Progenitor cell of endocrine pancreas (in vitro differentiated cells): ENCODE measurements at regions not wholly inside any gene's neighbourhood (a gene's known extent, or its start where the extent isn't known, plus 50 kb on each side); places are given as distances from the start of the nearest gene placed in this dataset.

Experiments used
- DNase-seq: peaks from one replicate; pipeline ENCODE4 v3.0.0; 2021; ENCODE audit warnings: low spot score; ENCODE audit not compliant: unreplicated experiment
- H3K27ac Mint-ChIP-seq: 2 replicates; pipeline ENCODE4 v1.8.0; 2021; ENCODE audit warnings: mild to moderate bottlenecking, moderate library complexity, mixed read lengths
- H3K27me3 Mint-ChIP-seq: 2 replicates; pipeline ENCODE4 v1.8.0; 2021; ENCODE audit warnings: mixed read lengths
- H3K36me3 Mint-ChIP-seq: 2 replicates; pipeline ENCODE4 v1.8.0; 2022; ENCODE audit warnings: mixed read lengths; ENCODE audit not compliant: insufficient read depth
- H3K4me1 Mint-ChIP-seq: 2 replicates; pipeline ENCODE4 v1.8.0; 2021; ENCODE audit warnings: low read depth, mixed read lengths
- H3K4me3 Mint-ChIP-seq: 2 replicates; pipeline ENCODE4 v1.8.0; 2021; ENCODE audit warnings: low read depth, mild to moderate bottlenecking, moderate library complexity, mixed read lengths
- H3K9me3 Mint-ChIP-seq: 2 replicates; pipeline ENCODE4 v1.8.0; 2021; ENCODE audit warnings: low read depth, mixed read lengths
- TF ChIP-seq, protein P1 (sequence below): fragments of 200-600 bp; sonication (generic); IDR thresholded peaks from one replicate; pipeline ENCODE4 v1.5.0; 2021; ENCODE audit warnings: antibody characterized with exemption, mild to moderate bottlenecking; ENCODE audit not compliant: unreplicated experiment

DNA sequence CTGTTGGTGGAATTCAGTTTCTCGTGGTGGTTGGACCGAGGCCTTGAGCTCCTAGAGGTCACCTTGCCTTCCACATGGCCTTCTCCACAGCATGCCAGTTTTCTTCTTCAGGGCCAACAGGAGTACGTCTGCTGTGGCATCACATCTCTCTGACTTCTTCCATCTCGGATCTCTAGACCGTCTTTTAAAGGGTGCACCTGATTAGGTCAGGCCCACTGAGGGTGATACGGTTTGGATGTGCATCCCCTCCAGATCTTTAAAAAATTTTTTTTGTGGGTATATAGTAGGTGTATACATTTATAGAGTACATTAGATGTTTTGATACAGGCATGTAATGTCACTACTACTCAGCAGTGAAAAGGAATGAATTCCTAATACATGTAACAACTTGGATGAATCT is 58.3 kb upstream of the BRD7 start:
- H3K27ac Mint-ChIP-seq, result no peak overlapping the region
- no peak overlapping the region for H3K4me3 Mint-ChIP-seq

DNA sequence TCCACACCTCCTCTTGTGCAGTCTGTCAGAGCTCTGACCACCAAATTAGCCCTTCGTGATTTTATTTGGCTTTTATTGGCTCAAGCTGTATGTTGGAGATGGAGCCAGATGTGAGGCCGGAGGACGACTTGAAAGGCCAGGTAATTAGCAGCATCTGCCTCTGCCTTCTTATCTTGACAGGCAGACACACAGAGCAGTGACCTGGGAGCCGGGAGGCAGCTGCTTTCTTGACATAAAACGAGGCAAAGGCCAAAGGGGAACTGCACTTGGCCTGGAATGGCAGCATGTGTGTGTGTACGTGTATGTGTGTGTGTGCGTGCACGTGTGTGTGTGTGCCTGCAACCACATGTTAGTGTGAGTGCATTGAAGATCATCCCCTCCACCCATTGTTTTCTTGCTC is 56.9 kb upstream of the BRD7 start:
- no peak for DNase-seq
- H3K27me3 Mint-ChIP-seq, result peaks cover 16% of the 10 kb centered on the region
- H3K27ac Mint-ChIP-seq, result no peak overlapping the region
- no peaks in the 10 kb centered on the region for H3K9me3 Mint-ChIP-seq
- no peaks in the 10 kb centered on the region for H3K4me1 Mint-ChIP-seq
- no peak overlapping the region for H3K4me3 Mint-ChIP-seq
- no peaks in the 10 kb centered on the region for H3K36me3 Mint-ChIP-seq
- TF ChIP-seq, protein P1, sequence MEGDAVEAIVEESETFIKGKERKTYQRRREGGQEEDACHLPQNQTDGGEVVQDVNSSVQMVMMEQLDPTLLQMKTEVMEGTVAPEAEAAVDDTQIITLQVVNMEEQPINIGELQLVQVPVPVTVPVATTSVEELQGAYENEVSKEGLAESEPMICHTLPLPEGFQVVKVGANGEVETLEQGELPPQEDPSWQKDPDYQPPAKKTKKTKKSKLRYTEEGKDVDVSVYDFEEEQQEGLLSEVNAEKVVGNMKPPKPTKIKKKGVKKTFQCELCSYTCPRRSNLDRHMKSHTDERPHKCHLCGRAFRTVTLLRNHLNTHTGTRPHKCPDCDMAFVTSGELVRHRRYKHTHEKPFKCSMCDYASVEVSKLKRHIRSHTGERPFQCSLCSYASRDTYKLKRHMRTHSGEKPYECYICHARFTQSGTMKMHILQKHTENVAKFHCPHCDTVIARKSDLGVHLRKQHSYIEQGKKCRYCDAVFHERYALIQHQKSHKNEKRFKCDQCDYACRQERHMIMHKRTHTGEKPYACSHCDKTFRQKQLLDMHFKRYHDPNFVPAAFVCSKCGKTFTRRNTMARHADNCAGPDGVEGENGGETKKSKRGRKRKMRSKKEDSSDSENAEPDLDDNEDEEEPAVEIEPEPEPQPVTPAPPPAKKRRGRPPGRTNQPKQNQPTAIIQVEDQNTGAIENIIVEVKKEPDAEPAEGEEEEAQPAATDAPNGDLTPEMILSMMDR, result no peak

More for the DNA sequence above, 58.3 kb upstream of the BRD7 start:
- no peaks in the 10 kb centered on the region for H3K36me3 Mint-ChIP-seq
- TF ChIP-seq, protein P1, result no peak
- no peaks in the 10 kb centered on the region for H3K4me1 Mint-ChIP-seq
- H3K27me3 Mint-ChIP-seq, result peaks cover 20% of the 10 kb centered on the region
- no peak for DNase-seq
- no peaks in the 10 kb centered on the region for H3K9me3 Mint-ChIP-seq

DNA sequence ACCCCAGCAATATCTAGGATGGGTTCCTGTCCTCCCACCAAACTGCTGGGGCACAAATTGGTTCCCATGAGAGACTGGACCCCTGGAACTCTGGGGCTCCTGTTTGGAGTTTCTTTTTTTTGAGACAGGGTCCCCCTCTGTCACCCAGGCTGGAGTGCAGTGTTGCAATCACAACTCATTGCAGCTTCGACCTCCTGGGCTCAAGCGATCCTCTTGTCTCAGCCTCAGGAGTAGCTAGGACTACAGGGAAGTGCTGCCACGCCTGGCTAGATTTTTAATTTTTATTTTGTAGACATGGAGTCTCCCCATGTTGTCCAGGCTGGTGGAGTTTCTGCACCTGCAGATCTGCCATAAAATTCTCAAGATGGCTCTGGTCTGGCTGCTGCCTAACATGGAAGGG is 56.3 kb upstream of the BRD7 start:
- Mint-ChIP-seq H3K4me3 (no peak overlapping the region), H3K36me3 (peaks cover 2% of the 10 kb centered on the region), H3K4me1 (no peaks in the 10 kb centered on the region), H3K27me3 (peaks cover 16% of the 10 kb centered on the region), H3K9me3 (peaks cover 3% of the 10 kb centered on the region), H3K27ac (no peak overlapping the region)
- no peak for DNase-seq
- TF ChIP-seq, protein P1, result no peak

DNA sequence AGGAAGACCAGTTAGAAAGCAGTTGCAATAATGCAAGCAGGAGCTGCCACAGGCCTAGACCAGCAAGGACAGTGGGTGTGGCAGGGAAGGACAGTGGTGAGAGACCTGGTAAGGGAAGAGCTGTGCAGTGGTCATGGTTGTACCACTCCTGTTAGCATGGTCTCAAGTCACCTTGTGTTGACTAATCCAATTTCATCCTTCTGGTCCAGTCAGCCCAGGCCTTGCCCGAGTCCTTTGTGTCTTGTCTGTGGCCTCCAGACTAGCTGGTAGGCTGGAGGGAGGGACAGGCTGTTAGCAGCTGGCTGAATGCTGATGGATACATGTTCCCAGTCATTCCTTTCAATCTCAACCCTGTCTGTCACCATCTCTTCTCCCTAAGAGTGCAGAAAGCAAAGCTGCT is 54.1 kb upstream of the BRD7 start:
- Mint-ChIP-seq H3K36me3 (peaks cover 2% of the 10 kb centered on the region), H3K4me3 (no peak overlapping the region), H3K27ac (no peak overlapping the region), H3K9me3 (peaks cover 18% of the 10 kb centered on the region), H3K4me1 (no peaks in the 10 kb centered on the region), H3K27me3 (peaks cover 16% of the 10 kb centered on the region)
- TF ChIP-seq, protein P1, result no peak
- no peak for DNase-seq

DNA sequence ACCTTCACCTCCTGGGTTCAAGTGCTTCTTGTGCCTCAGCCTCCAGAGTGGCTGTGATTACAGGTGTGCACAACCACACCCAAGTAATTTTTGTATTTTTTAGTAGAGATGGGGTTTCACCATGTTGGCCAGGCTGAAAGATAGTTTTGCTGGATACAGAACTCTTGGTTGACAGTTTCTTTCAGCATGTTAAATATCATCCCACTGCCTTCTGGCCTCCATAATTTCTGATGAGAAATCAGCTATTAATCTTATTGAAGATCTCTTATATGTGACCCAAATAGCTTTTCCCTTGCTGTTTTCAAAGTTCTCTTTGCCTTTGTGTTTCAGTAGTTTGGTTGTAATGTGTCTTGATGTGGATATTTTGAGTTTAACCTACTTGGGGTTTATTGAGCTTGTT is 50.3 kb upstream of the BRD7 start:
- H3K4me3 Mint-ChIP-seq, result no peak overlapping the region
- no peak for DNase-seq
- H3K27me3 Mint-ChIP-seq, result peaks cover 7% of the 10 kb centered on the region
- H3K9me3 Mint-ChIP-seq, result peaks cover 38% of the 10 kb centered on the region
- H3K27ac Mint-ChIP-seq, result no peak overlapping the region
- TF ChIP-seq, protein P1, result no peak
- H3K36me3 Mint-ChIP-seq, result peaks cover 2% of the 10 kb centered on the region
- H3K4me1 Mint-ChIP-seq, result no peaks in the 10 kb centered on the region
